ENCODE measurements at regions not wholly inside any gene's neighbourhood (a gene's known extent, or its start where the extent isn't known, plus 50 kb on each side); places are given as distances from the start of the nearest gene placed in this dataset.

DNA sequence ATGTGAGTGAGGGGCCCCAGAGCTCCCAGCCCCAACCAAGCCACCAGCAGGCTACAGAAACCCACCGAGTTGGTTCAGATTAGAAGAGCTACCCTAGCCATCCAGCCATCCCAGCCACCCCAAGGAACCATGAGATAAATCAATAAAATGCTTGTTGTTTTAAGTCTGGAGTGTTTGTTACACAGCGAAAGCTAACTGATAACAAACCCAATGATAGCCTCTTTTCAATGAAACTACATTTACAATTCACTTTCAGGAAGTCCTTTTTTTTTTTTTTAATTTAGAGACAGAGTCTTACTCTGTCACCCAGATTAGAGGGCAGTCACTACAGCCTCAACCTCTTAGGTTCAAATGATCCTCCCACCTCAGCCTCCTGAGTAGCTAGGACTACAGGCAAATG lies 215.0 kb upstream of the ZFHX3 start:
- TF ChIP-seq, protein P1, sequence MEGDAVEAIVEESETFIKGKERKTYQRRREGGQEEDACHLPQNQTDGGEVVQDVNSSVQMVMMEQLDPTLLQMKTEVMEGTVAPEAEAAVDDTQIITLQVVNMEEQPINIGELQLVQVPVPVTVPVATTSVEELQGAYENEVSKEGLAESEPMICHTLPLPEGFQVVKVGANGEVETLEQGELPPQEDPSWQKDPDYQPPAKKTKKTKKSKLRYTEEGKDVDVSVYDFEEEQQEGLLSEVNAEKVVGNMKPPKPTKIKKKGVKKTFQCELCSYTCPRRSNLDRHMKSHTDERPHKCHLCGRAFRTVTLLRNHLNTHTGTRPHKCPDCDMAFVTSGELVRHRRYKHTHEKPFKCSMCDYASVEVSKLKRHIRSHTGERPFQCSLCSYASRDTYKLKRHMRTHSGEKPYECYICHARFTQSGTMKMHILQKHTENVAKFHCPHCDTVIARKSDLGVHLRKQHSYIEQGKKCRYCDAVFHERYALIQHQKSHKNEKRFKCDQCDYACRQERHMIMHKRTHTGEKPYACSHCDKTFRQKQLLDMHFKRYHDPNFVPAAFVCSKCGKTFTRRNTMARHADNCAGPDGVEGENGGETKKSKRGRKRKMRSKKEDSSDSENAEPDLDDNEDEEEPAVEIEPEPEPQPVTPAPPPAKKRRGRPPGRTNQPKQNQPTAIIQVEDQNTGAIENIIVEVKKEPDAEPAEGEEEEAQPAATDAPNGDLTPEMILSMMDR (conservative IDR thresholded peaks at IDR 0.05; ENCODE audit: low read depth, low read length), result no peak
- TF ChIP-seq EZH2 (IDR thresholded peaks at IDR 0.05; ENCODE audit: low read length, unreplicated experiment) (no peak), EZH2phosphoT487 (IDR thresholded peaks at IDR 0.05; ENCODE audit: borderline replicate concordance, low read length) (no peak)

All from PC-3 (cell line).